HL-60/S4 treated with retinoic acid at 250 ng/mL for 4 days and 3 days (cell line): ENCODE measurements at regions not wholly inside any gene's neighbourhood (a gene's known extent, or its start where the extent isn't known, plus 50 kb on each side); places are given as distances from the start of the nearest gene placed in this dataset.

Experiments
- in situ Hi-C: fragments of 300-500 bp; cut with MboI; formaldehyde crosslinking; loops from 2 replicates; pipeline ENCODE4 v1.7.0; 2022; ENCODE audit warnings: low sequenced_read_pairs

DNA sequence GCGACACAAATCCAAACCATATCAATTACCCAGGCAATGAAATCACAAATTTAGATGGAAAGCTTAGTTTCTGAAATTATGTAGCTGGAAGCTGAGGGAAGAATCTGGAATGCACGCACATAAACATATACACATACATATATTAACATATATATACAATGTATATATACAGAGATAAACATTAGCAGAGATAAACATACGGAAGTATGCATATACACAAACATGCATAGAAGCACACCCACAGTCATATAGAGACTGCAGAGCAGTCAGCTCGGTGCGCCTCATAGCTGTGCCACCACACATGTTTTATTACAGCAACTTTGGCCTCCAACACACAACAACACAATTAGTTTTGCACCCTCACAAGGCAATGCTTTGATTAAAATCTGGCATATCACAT is 288.1 kb downstream of the TEX29 start:
- in situ Hi-C loops: no loop called here

DNA sequence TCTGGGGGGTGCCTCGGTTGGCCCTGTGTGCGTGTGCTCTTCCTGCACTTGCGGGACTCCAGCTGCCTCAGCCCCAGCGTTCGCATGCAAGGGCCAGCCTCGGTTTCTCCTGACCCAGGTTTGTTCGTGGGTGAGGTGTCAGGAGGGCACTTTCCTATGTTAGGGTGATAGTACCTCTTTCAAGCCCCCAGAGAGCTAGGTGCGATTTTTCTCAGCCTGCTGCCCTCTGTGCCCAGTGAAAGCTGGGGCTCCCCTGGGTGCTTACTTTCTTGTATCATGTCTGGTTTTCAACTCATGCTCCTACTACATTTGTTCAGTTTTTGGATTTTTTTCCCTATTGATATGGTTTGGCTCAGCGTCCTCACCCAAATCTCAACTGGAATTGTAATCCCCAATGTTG is 289.2 kb downstream of the TEX29 start:
- in situ Hi-C loops: no loop called here

DNA sequence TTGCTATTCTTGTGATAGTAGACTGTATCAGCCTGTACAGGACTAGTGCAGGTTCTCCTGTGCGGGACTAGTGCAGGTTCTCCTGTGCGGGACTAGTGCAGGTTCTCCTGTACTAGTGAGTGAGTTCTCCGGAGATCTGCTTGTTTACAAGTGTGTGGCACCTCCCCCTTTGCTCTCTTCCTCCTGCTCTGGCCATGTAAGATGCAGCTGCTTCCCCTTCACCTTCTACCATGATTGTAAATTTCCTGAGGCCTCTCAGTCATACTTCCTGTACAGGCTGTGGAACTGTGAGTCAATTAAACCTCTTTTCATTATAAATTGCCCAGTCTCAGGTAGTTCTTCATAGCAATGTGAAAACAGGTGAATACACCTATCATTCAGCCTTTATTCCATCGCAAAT is 289.6 kb downstream of the TEX29 start:
- in situ Hi-C loops: no loop called here

DNA sequence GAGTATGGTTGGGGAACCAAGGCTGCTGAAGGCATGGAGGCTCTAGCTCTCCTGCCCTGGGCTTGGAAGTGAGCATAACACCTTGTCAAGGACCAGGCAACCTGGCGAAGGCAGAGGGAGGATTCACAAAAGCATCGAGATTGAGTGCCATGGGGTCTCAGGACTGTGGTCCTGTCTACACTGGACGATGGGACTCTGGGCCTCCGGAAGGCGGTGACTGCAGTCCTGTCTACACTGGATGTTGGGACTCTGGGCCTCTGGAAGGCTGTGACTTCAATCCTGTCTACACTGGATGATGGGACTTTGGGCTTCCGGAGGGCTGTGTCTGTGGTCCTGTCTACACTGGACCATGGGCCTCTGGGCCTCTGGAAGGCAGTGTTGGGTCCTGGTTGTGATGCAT is 290.4 kb downstream of the TEX29 start:
- in situ Hi-C loops: no loop called here

DNA sequence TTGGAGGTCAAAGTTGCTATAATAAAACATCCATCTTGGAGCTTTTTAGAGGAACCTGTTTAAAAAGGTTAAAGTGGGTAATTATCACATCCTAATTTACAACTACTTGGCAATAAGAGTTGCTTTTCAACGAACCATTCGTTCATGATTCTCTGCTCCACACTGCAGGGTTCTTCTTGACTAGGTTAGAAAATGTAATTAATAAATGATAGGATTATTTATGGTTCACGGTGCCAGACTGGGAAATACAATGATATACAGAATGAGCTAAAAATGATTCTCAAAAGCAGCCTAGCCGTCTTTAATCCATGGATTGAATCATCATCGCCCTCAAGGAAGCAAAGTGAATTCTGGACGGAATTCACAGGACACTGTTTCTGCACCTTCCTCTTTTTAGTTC is 291.2 kb downstream of the TEX29 start:
- in situ Hi-C loops: no loop called here

DNA sequence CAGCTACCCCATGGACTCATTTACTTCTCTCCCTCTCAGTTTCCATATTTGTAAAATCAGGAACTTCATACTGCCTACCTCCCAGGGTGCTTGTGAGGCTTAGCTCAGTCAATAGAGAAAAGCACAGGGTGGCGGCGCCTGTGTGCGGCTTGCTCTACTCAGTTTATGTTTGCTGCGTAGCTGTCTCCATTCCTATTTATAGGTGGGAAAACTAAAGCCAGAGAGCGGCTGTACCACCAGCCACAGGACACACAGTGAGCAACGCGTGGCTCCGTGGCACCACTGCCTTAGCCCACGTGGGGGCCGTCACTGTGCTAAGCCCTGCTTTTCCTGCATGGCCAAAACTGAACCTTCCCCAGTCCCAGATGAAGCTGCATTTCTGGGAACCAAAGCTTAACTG is 292.4 kb downstream of the TEX29 start:
- in situ Hi-C loops: no loop called here

DNA sequence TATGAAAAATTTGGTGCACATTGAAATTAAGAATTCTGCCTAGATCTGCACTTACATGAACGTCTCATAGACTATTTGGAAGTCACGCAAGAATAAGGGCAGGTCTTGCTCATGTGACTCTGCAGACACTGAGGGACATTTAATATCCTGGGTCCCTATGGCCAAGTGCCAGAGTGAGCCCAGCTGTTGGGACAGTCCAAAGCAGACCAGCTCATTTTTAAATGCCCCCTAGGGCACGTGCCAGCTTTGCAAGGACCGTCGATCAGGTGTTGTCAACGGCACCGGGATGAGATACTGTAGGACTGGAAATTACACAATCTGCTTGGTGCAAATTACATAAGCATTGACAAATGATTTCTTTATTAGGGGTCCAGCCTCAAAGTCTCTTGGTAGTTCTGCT is 293.6 kb downstream of the TEX29 start:
- in situ Hi-C loops: no loop called here

DNA sequence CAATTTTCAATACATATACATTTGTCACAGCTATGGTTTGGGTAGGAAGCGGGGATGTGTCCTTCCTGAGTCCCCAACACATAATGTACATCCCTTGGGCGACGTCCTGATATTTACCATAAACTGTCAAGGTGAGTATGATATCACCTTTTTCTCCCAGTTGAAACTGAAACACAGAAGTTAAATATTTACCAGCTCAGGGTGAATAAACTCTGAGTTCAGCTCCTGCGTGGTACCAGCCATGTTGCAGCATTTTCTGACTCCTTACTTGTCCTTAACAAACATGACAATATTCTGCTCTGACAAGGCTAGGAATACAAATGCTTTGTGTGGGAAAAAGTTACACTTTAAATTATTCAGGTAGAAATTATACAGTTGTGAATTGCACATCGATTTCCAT is 294.2 kb downstream of the TEX29 start:
- in situ Hi-C loops: no loop called here

DNA sequence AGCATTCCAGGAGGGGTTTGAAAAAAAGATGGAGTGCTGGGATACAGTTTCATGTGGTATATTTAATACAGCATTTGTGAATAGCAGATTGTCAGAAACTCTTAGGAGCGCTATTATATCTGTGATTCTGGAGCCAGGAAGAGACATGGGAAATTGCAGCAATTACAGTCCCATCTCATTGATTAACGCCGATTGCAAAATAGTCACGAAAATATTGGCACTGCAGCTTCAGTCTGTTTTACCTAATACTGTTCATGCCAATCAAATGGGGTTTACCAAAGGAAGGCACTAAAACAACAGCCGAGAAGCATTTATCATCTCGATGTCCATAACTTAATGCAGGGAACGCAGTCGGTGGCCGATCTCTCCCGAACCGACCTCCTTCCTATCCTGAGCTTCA is 295.8 kb downstream of the TEX29 start:
- in situ Hi-C loops: no loop called here

DNA sequence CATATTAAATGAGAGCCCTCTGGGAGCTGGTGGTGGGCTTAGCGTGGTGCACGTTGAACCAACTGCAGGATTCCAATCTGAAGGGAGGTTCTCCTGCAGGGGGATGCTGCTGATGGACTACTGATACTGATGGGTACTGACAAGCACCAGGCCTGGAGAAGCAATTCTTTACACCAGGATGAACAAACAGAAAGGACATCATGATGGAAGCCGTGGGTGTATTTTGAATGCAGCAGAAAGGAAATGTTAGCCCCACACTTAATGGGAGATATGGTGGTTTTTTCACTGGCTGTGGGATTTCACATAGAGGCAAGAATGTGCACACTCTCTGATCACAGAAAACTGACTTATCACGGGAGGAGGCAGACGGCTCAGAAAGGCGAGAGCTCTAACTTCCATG is 299.7 kb downstream of the TEX29 start:
- in situ Hi-C loops: no loop called here

DNA sequence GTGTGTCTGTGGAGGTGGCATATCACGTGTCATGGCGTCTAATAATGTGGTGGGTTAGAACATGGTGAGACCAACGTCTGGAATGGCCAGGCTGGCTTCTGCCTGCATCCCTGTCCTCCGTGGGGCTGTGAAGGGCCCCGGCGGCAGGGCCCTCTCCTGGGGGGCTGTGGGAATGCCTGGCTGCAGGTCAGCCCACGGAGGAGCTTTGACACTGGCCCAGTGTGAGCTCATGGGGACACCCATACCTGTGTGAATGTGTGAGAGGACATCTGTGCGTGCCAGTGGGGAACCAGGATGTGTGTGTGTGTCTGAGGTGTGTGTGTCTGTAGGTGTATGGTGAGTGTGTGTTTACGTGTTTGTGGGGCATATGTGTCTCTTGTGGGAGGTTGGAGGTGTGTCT is 300.1 kb downstream of the TEX29 start:
- in situ Hi-C loops: no loop called here

DNA sequence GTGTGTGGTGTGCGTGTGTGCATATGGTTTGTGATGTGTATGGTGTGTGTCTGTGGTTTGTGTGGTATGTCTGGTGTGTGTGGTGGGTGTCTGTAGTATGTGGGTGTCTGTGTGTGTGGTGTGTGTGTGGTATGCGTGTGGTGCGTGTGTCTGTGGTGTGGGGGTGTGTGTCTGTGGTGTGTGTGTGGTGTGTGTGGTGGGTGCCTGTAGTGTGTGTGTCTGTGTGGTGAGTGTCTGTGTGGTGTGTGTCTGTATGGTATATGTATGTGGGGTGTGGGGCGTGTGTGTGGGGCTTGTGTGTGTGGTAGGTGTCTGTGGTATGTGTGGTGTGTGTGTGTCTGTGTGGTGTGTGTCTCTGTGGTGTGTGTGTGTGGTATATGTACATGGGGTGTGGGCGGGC is 300.7 kb downstream of the TEX29 start:
- in situ Hi-C loops: no loop called here

DNA sequence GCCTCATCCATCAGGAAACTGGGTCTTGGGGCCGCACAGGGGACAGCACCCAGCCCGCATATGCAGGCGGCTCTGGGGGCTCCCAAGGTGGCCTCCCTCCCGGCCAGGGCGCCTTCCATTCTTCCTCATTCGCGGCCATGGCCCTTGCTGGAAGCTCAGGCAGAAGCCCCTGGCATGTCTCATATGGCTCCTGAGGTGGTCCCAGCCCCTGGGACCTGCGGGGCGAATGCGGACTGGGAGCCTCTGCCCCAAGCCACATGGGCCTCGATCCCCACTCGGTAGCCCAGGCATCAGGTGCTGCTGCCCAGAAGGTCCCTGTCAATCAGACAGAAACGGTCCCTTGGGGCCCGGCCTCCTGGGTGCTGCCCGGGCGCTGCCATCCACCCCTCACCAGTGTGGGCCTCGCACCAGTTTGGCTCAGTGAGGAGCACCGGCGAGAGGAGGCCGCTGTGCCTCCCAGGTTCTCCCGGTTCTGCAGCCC is 301.6 kb downstream of the TEX29 start:
- in situ Hi-C loops: no loop called here

DNA sequence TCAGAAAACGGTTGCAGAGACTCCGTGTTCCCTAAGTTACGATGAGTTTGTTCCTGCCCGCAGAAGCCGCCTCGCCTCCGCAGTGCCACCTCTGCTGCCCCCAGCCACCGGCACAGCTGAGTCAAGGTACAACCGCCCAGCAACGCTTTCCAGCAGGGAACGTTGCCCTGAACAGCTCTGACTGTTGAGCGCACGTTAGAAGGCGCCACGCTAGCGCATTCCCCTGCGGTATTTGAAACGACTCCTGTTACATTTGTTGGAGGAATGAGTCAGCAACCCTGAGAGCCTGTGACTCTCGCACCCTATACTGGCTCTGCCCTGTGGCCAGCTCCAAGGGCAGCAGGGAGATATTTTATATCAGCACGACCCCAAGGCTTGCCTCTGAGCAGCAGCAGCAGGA is 302.8 kb downstream of the TEX29 start:
- in situ Hi-C loops: no loop called here

DNA sequence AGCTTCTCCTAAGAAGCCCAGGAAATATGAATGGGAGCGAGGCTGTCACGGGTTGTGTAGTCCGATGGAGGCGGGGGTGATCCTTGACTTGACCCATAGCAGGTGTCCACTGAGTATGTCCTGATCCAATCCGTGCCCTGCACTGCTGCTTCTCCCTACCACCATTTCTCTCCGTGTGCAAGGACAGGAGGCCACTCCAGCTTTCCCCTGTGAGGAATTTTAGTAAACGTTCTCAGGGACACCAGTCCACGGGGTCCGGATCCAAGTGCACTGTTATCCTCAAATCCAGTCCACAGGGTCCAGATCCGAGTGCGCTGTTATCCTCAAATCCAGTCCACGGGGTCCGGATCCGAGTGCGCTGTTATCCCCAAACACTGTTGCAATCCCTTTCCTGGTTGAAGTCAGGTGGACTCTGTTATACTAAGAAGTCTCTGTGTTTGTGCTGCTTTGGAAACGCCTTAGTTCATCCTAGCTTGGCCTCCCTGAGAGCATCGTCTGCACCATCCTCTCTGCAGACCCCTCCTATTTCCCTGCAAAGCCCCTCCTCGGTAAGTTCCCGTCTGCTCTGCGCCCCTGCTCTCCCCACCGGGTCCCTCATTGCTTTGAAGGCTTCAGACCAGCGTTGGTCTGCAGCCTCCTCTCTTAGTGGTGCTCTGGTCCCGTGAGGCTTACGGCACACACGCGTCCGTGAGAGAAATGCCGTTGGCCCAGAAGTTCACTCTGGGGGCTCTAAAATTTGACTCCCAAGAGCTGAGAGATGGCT is 303.5 kb downstream of the TEX29 start:
- in situ Hi-C loops: no loop called here

DNA sequence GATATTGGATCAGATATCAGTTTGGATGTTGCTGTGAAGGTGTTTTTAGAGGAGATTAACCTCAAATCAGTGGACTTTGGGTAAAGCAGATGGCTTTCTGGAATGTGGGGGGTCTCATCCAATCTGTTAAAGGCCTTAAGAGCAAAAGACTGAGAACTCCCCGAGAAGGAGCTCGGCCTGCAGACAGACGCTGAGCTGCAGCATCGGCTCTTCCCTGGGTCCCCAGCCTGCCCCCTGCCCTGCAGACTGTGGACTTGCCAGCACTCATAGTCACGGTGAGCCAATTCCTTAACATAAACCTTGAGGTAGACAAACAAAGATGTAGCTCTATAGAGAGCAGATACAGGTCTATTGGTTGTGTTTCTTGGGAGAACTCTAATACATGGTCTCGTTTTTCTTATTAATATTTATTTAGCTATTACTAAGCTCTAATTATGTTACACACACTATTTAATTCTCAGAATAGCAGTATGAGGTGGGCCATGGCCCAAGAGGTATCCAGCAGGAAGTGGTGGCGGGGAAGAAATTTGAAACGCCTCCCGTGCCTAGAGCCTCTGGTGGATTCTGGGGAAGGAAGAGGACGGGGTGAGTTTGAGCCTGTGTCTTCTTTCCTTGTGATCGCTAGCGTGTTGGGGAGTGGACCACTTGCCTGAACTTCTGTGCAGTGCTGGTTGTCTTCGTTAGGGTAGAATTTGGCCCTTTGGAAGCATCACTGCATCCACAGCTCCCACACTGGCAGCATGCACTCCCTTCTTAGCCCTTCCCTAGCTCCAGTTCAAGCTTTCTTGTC is 305.3 kb downstream of the TEX29 start:
- in situ Hi-C loops: no loop called here

DNA sequence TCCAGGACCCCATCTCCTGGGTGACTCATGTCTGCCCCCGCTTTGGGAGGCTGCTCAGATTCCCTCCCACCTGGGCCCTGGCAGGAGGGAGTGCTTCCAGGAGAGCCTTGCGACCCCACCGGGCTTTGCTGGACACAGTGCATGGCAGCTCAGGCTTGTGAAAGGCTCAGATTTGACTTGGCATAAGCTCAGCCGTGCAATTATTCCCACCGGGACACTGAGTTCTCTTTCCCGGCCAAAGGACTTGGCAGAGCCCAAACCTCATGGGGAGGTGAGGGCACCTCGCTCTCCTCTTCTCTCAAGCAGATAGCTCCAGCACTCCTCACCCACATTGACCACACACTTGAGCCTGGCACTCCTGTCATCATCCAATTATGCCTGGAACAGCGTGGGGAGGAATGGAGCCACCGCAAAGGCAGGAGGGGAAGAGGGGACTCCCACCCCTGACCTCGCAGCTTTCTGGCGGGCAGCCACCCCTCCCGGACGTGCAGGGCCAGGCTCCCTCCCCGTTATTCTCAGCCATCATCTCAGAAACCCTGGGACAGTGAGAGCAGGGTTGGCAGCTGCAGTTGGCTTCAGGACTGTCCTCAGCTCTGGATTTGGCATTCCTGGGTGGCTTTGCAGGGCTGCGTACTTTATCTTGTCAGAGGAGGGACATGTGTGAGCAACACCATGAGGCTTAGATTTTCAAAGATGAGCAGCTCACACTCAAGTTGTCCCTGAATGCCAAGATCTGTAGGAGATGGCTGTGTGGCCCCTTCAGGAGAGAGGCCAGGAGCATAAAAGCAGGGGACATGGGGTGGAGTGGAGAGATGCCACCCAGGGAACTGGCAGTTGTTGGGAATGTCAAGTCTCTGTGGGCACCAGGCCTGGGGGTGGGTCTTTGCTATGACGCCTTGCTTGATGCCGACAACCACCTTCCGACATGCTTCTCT is 306.2 kb downstream of the TEX29 start:
- in situ Hi-C loops: no loop called here

DNA sequence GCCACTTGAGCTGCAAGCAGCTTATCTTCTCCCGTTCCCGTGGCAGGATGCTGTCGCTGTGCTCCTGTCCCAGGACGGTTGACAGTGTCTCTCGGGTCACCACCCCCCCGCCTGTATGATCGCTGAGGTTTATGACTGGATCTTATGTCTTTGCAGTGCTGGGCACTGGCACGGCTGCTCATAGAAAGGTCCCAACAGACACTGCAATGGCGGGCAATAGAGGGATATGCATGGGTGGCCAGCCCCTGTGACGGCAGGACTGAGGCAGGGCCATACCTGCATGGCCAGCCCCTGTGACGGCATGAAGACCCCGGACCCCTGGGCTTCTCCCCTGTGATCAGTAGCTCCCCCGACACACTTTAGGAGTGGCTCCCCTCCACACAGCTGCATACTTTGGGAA is 307.2 kb downstream of the TEX29 start:
- in situ Hi-C loops: no loop called here

DNA sequence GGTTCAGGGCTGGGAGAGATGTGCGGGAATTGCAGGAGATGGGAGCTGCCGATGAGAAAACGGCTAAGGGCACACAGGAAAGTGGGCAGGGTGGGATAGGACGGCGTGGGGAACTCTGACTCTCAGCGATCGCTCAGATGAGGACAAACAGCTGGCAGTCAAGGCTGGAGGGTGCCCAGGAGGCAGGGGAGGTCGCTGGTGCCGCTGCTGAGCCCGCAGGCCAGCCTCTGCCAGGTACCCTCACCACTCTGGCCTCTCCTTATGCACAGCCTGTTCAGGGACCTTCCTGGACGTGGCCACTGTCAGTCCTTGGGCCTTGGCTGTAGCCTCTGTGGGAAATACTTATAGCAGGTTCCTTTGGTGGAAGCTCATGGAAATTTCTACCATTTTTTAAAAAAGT is 308.6 kb downstream of the TEX29 start:
- in situ Hi-C loops: no loop called here

DNA sequence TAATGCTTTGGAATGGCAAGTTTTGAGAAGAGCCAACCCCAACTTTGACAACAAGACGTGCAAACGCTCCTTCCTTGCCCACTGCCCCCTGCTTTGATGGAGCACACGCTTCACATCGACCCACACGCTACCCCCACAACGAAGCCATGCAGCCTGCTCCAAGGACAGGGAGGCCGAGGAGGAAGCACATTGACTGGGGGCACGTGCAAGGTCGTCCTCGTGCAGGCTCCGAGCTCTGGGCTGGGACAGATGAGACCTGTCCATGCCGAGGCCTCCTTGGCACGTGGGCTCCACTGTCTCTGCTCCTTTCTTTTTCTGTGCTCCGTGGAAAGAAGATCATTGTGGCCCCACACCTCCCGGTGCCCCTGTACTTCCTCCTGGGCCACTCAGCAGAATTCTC is 309.0 kb downstream of the TEX29 start:
- in situ Hi-C loops: no loop called here

DNA sequence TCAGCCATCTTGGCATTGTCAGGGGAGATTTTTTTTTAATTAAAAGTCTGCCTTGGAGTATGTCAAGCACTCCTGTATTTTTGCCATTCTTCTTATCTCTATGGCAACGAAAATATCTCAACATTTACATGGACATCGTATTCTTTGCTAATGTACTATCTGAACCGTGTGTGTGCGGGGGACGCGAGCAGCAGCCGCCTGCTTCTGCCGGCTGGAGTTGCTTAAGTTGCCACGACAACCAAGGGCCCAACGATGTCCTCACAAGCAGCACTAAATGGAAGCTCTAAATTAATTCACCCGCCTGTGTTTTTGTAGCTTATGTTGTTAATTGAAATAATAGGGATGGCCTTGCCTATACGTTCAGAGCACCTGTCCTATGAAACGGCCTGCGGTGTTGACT is 309.5 kb downstream of the TEX29 start:
- in situ Hi-C loops: no loop called here
